IMR-90 (cell line): ENCODE measurements at regions not wholly inside any gene's neighbourhood (a gene's known extent, or its start where the extent isn't known, plus 50 kb on each side); places are given as distances from the start of the nearest gene placed in this dataset.

Experiments
- ATAC-seq: fragments of 200-7000 bp; cut with Tn5 transposase; 2 replicates; pipeline ENCODE4 v1.9.1; 2020; ENCODE audit warnings: low read depth, mild to moderate bottlenecking, moderate library complexity
- BruUV-seq: library from RNA; stranded (reverse); fragments of 400-500 nt; replicated peaks from 2 replicates; lab custom pipeline; 2021; lab: Mats Ljungman, UMichigan
- CTCF ChIA-PET: fragments of 300-600 bp; formaldehyde crosslinking; extraction: SDS; loops from one replicate; lab custom pipeline; 2021; ENCODE audit warnings: antibody characterized with exemption; lab: Yijun Ruan, JAX
- POLR2A ChIA-PET: fragments of 300-600 bp; sonication (Branson Sonifier 250); formaldehyde crosslinking; loops from one replicate; lab custom pipeline; 2022; ENCODE audit warnings: antibody characterized with exemption; ENCODE audit not compliant: unreplicated experiment; lab: Charles Lee
- DNase-seq: peaks from one replicate; pipeline ENCODE4 v3.0.0; 2013
- H2AFZ ChIP-seq: replicated peaks from 2 replicates; pipeline ENCODE3; 2013; ENCODE audit warnings: low read length, mild to moderate bottlenecking; ENCODE audit not compliant: poor library complexity
- H2AK5ac ChIP-seq: 2 replicates; pipeline ENCODE4 v1.6.1; 2013; ENCODE audit warnings: low read depth, low read length, inconsistent platforms
- H2AK9ac ChIP-seq: replicated peaks from 2 replicates; pipeline ENCODE3; 2013; ENCODE audit warnings: mild to moderate bottlenecking, low read depth, low read length, moderate library complexity; ENCODE audit not compliant: poor library complexity
- H2BK120ac ChIP-seq: 2 replicates; pipeline ENCODE4 v1.6.1; 2013; ENCODE audit warnings: low read depth, low read length, inconsistent platforms
- H2BK15ac ChIP-seq: 3 replicates; pipeline ENCODE4 v1.6.1; 2013; ENCODE audit warnings: low read depth, low read length, inconsistent platforms
- H2BK20ac ChIP-seq: 2 replicates; pipeline ENCODE4 v1.6.1; 2013; ENCODE audit warnings: low read depth, mild to moderate bottlenecking, inconsistent platforms, low read length, moderate library complexity
- H2BK5ac ChIP-seq: 2 replicates; pipeline ENCODE4 v1.6.1; 2013; ENCODE audit warnings: mild to moderate bottlenecking, low read depth, low read length, inconsistent platforms; ENCODE audit not compliant: poor library complexity, severe bottlenecking
- H3K14ac ChIP-seq: replicated peaks from 2 replicates; pipeline ENCODE4 v1.6.1; 2013; ENCODE audit warnings: low read depth, low read length, inconsistent platforms
- H3K18ac ChIP-seq: 2 replicates; pipeline ENCODE4 v1.6.1; 2013; ENCODE audit warnings: low read depth, low read length, control low read depth
- H3K23ac ChIP-seq: 2 replicates; pipeline ENCODE4 v1.6.1; 2013; ENCODE audit warnings: low read depth, low read length, inconsistent platforms
- H3K27ac ChIP-seq: 2 replicates; pipeline ENCODE4 v1.5.1; 2013; ENCODE audit warnings: mild to moderate bottlenecking, control low read depth, low read length; ENCODE audit not compliant: insufficient read depth
- H3K27me3 ChIP-seq: 2 replicates; pipeline ENCODE4 v1.6.1; 2013; ENCODE audit warnings: low read length; ENCODE audit not compliant: control insufficient read depth, insufficient read depth
- H3K36me3 ChIP-seq: 2 replicates; pipeline ENCODE4 v1.6.1; 2013; ENCODE audit warnings: low read length, mixed read lengths; ENCODE audit not compliant: control insufficient read depth, insufficient read depth
- H3K4ac ChIP-seq: 2 replicates; pipeline ENCODE4 v1.6.1; 2013; ENCODE audit warnings: low read depth, low read length, inconsistent platforms
- H3K4me1 ChIP-seq: 2 replicates; pipeline ENCODE4 v1.6.1; 2013; ENCODE audit warnings: low read length, mixed read lengths; ENCODE audit not compliant: control insufficient read depth, insufficient read depth
- H3K4me2 ChIP-seq: 2 replicates; pipeline ENCODE4 v1.6.1; 2013; ENCODE audit warnings: low read depth, mild to moderate bottlenecking, control low read depth, low read length, moderate library complexity
- H3K4me3 ChIP-seq: 2 replicates; pipeline ENCODE4 v1.5.1; 2013; ENCODE audit warnings: low read depth, mild to moderate bottlenecking, control low read depth, low read length, moderate library complexity; ENCODE audit not compliant: insufficient read depth
- H3K56ac ChIP-seq: 2 replicates; pipeline ENCODE4 v1.6.1; 2013; ENCODE audit warnings: low read length, inconsistent platforms; ENCODE audit not compliant: insufficient read depth; ENCODE audit errors: extremely low read depth
- H3K79me1 ChIP-seq, 2 experiments: 2 replicates each; pipeline ENCODE4 v1.6.1; 2013; ENCODE audit warnings: low read length in 2 of 2, inconsistent platforms in 1 of 2, low read depth in 1 of 2
- H3K9ac ChIP-seq: 2 replicates; pipeline ENCODE4 v1.6.1; 2013; ENCODE audit warnings: low read depth, low read length, control low read depth
- H3K9me1 ChIP-seq: 2 replicates; pipeline ENCODE4 v1.6.1; 2013; ENCODE audit warnings: low read length, inconsistent platforms; ENCODE audit not compliant: insufficient read depth
- H3K9me3 ChIP-seq: 2 replicates; pipeline ENCODE4 v1.6.1; 2013; ENCODE audit warnings: low read length; ENCODE audit not compliant: control insufficient read depth, insufficient read depth
- H4K20me1 ChIP-seq: 2 replicates; pipeline ENCODE4 v1.6.1; 2013; ENCODE audit warnings: low read length, inconsistent platforms; ENCODE audit not compliant: insufficient read depth
- H4K5ac ChIP-seq: 2 replicates; pipeline ENCODE4 v1.6.1; 2013; ENCODE audit warnings: mild to moderate bottlenecking, low read depth, low read length, control low read depth
- H4K8ac ChIP-seq, 2 experiments: 2 replicates each; pipeline ENCODE4 v1.6.1; 2013; ENCODE audit warnings: low read depth in 2 of 2, low read length in 2 of 2, control low read depth in 1 of 2, inconsistent platforms in 1 of 2
- H4K91ac ChIP-seq: 2 replicates; pipeline ENCODE4 v1.6.1; 2013; ENCODE audit warnings: low read depth, low read length, inconsistent platforms; ENCODE audit not compliant: insufficient read depth
- BHLHE40 ChIP-seq: fragments of 150-350 bp; IDR thresholded peaks from 2 replicates; pipeline ENCODE4 v1.6.1; 2016; ENCODE audit warnings: mild to moderate bottlenecking, low read depth, low read length
- CEBPB ChIP-seq: IDR thresholded peaks from 2 replicates; pipeline ENCODE4 v1.6.1; 2012; ENCODE audit warnings: low read depth, low read length, improper control_type of control experiment
- CHD1 ChIP-seq: IDR thresholded peaks from 2 replicates; pipeline ENCODE4 v1.6.1; 2012; ENCODE audit warnings: low read depth, low read length, improper control_type of control experiment
- ELK1 ChIP-seq: fragments of 150-350 bp; IDR thresholded peaks from 2 replicates; pipeline ENCODE4 v1.6.1; 2016; ENCODE audit warnings: low read depth, mild to moderate bottlenecking, low read length, moderate library complexity, borderline replicate concordance
- FOS ChIP-seq: fragments of 150-350 bp; IDR thresholded peaks from 2 replicates; pipeline ENCODE4 v1.6.1; 2016; ENCODE audit warnings: low read depth, low read length
- MAFK ChIP-seq: IDR thresholded peaks from 2 replicates; pipeline ENCODE4 v1.6.1; 2012; ENCODE audit warnings: low read depth, low read length, improper control_type of control experiment
- MAZ ChIP-seq: IDR thresholded peaks from 2 replicates; pipeline ENCODE4 v1.6.1; 2012; ENCODE audit warnings: low read depth, mild to moderate bottlenecking, low read length, improper control_type of control experiment, moderate library complexity, borderline replicate concordance
- MXI1 ChIP-seq: IDR thresholded peaks from 2 replicates; pipeline ENCODE4 v1.6.1; 2012; ENCODE audit warnings: low read depth, mild to moderate bottlenecking, low read length, moderate library complexity, borderline replicate concordance
- NFE2L2 ChIP-seq: fragments of 150-350 bp; IDR thresholded peaks from 2 replicates; pipeline ENCODE4 v1.6.1; 2016; ENCODE audit warnings: low read depth, mild to moderate bottlenecking, low read length
- POLR2A ChIP-seq: IDR thresholded peaks from 2 replicates; pipeline ENCODE4 v1.6.1; 2012; ENCODE audit warnings: mild to moderate bottlenecking, low read depth, low read length
- RAD21 ChIP-seq: IDR thresholded peaks from 2 replicates; pipeline ENCODE4 v1.6.1; 2012; ENCODE audit warnings: low read length, improper control_type of control experiment
- RCOR1 ChIP-seq: IDR thresholded peaks from 2 replicates; pipeline ENCODE4 v1.6.1; 2012; ENCODE audit warnings: mild to moderate bottlenecking, low read length, improper control_type of control experiment; ENCODE audit not compliant: insufficient replicate concordance
- RFX5 ChIP-seq: IDR thresholded peaks from 2 replicates; pipeline ENCODE4 v1.8.0; 2012; ENCODE audit warnings: low read depth, mild to moderate bottlenecking, low read length, moderate library complexity
- SMC3 ChIP-seq: fragments of 150-350 bp; IDR thresholded peaks from 2 replicates; pipeline ENCODE4 v1.6.1; 2016; ENCODE audit warnings: low read depth, mild to moderate bottlenecking, antibody characterized with exemption, low read length, moderate library complexity
- USF2 ChIP-seq: fragments of 150-350 bp; IDR thresholded peaks from 2 replicates; pipeline ENCODE4 v1.6.1; 2017; ENCODE audit warnings: mild to moderate bottlenecking, antibody characterized with exemption, low read length, low read depth
- WGBS, 2 experiments: methylation state at CpG; one replicate each; pipeline versions ENCODE4 v1.1.5 to v1.1.7; 2013; ENCODE audit warnings: missing lambda C conversion rate in 2 of 2; ENCODE audit not compliant: insufficient read length in 1 of 2; ENCODE audit errors: extremely low coverage in 2 of 2; 5-methylcytosine and 5-hydroxymethylcytosine counted together
- dilution Hi-C: fragments of 300-500 bp; cut with HindIII; formaldehyde crosslinking; loops from one replicate; pipeline ENCODE4 v1.14.3; 2018; ENCODE audit warnings: low sequenced_read_pairs; ENCODE audit not compliant: unreplicated experiment
- in situ Hi-C: fragments of 300-500 bp; cut with MboI; formaldehyde crosslinking; loops from 3 replicates; pipeline ENCODE4 v1.14.3; 2019; ENCODE audit warnings: low sequenced_read_pairs, inconsistent platforms, mixed read lengths
- intact Hi-C: fragments of 100-400 bp; cut with micrococcal nuclease; formaldehyde crosslinking; loops from 2 replicates; pipeline ENCODE4 v1.10.0; 2022
- TF ChIP-seq, protein P1 (sequence below): conservative IDR thresholded peaks from 2 replicates; pipeline ENCODE4 v1.5.1; 2012; ENCODE audit warnings: mild to moderate bottlenecking, low read depth, low read length, improper control_type of control experiment

DNA sequence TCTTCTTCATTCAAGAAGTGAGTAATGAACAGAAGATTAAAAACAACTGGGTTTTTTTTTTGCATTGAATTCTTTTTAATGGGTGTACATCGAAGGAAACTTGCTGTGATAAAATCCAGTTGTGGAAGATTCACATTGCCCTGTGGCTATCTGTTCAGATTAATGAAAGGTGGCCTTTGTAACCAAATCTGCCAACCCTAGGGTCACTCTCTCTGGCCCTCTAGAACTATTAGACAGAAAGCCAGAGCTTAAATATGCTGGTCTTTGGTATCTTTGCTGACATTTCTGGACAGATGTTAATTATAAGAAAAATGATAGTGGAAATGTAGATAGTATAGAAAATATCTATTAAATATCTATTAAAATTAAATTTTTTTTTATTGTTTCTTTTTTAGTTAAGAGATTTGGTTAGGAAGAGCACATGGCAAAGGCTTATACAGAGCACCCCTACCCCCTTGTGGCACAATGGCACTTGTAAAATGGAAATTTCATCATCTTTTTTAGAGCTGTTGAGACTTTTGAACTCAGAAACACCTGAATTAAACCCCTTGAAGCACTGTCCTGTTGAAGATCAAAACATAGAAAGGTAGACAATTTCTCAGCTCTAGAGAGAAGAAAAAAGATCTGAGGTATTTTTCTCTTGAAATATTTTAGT is 572.5 kb downstream of the PKHD1 start:
- no TSS peak for BruUV-seq
- Histone ChIP-seq H4K8ac (no peak overlapping the region), H3K4me3 (no peak overlapping the region), H2BK15ac (no peak overlapping the region), H2BK5ac (no peak overlapping the region), H3K9ac (no peak overlapping the region), H3K79me1 (no peaks in the 10 kb centered on the region), H3K23ac (no peak overlapping the region), H2AK9ac (no peak overlapping the region), H3K14ac (no peak overlapping the region), H3K4ac (no peak overlapping the region), H3K4me2 (no peak overlapping the region), H2AFZ (no peak overlapping the region), H2BK20ac (no peak overlapping the region), H3K9me1 (no peaks in the 10 kb centered on the region), H2BK120ac (no peak overlapping the region), H3K4me1 (no peaks in the 10 kb centered on the region), H3K18ac (no peak overlapping the region), H2AK5ac (no peak overlapping the region), H3K9me3 (0 out of 2 replicates have a peak, but pooled peaks cover 2% of the 10 kb centered on the region), H4K5ac (no peak overlapping the region), H3K56ac (no peak overlapping the region), H3K36me3 (no peaks in the 10 kb centered on the region), H3K27me3 (no peaks in the 10 kb centered on the region), H3K27ac (no peak overlapping the region), H4K91ac (no peak overlapping the region), H4K20me1 (no peaks in the 10 kb centered on the region)
- TF ChIP-seq MXI1, result no peak
- TF ChIP-seq NFE2L2, result no peak
- TF ChIP-seq MAZ, result no peak
- TF ChIP-seq RAD21, result no peak
- TF ChIP-seq ELK1, result no peak
- TF ChIP-seq SMC3, result no peak
- TF ChIP-seq MAFK, result no peak
- no peak for TF ChIP-seq FOS
- no peak for TF ChIP-seq BHLHE40
- TF ChIP-seq RCOR1, result no peak
- no peak for TF ChIP-seq CEBPB
- no peak for TF ChIP-seq POLR2A
- TF ChIP-seq, protein P1, sequence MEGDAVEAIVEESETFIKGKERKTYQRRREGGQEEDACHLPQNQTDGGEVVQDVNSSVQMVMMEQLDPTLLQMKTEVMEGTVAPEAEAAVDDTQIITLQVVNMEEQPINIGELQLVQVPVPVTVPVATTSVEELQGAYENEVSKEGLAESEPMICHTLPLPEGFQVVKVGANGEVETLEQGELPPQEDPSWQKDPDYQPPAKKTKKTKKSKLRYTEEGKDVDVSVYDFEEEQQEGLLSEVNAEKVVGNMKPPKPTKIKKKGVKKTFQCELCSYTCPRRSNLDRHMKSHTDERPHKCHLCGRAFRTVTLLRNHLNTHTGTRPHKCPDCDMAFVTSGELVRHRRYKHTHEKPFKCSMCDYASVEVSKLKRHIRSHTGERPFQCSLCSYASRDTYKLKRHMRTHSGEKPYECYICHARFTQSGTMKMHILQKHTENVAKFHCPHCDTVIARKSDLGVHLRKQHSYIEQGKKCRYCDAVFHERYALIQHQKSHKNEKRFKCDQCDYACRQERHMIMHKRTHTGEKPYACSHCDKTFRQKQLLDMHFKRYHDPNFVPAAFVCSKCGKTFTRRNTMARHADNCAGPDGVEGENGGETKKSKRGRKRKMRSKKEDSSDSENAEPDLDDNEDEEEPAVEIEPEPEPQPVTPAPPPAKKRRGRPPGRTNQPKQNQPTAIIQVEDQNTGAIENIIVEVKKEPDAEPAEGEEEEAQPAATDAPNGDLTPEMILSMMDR, result no peak
- TF ChIP-seq CHD1, result no peak
- no peak for TF ChIP-seq USF2
- TF ChIP-seq RFX5, result no peak
- POLR2A ChIA-PET, result no interaction called here
- dilution Hi-C loops (no loop called here), in situ Hi-C loops (no loop called here), intact Hi-C loops (no loop called here)
- ATAC-seq (no peak), DNase-seq (no peak)
- no CpG with 5 or more reads among the region's 1 CpG for WGBS, 2 experiments
- CTCF ChIA-PET, result no interaction called here
